GM11168 (cell line): ENCODE measurements at regions not wholly inside any gene's neighbourhood (a gene's known extent, or its start where the extent isn't known, plus 50 kb on each side); places are given as distances from the start of the nearest gene placed in this dataset.
"Not testable (repeated sequence)": the region's sequence is repeated elsewhere in the genome, so short reads cannot be mapped to it uniquely, and the experiment has no call there.

Experiments used
- in situ Hi-C: fragments of 300-500 bp; cut with MboI; formaldehyde crosslinking; loops from one replicate; pipeline ENCODE4 v1.12.0; 2022; ENCODE audit warnings: low sequenced_read_pairs; ENCODE audit not compliant: unreplicated experiment

- in situ Hi-C loops, result no loop called here
These were observed 225.7 kb upstream of the TENT5A start for GRCh38 chr6:81978230-81978629.

DNA sequence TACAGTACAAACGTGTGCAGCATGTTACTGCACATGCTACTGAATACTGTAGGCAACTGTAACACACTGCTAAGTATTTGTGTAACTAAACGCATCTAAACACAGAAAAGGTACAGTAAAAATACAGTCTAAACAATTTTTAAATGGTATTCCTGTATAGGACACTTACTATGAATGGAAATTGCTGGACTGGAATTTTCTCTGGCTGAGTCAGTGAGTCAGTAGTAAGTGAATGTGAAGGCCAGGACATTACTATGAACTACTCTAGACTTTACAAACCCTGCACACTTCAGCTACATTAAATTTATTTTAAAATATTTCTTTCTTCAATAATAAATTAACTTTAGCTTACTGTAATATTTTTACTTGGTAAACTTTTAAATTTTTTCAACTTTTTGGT is 225.0 kb upstream of the TENT5A start:
- in situ Hi-C loops, result no loop called here

DNA sequence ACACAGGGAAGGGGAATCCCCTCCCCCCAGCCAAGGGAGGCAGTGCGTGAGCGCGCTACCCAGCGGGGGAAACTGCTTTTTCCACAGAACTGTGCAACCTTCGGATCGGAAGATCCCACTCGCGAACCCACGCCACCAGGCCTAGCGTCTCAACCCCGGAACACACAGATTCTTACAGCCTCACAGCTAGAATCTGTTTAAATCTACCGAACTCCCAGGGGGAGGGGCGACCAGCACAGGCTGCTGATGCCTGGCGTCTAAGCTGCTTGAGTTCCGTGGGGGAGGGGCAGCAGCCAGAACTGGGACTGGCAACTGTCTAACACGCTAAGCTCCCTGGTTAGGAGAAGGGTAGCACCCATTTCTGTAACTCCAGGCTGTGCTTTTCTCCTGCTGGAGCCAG is 217.3 kb upstream of the TENT5A start:
- in situ Hi-C loops, result no loop called here

DNA sequence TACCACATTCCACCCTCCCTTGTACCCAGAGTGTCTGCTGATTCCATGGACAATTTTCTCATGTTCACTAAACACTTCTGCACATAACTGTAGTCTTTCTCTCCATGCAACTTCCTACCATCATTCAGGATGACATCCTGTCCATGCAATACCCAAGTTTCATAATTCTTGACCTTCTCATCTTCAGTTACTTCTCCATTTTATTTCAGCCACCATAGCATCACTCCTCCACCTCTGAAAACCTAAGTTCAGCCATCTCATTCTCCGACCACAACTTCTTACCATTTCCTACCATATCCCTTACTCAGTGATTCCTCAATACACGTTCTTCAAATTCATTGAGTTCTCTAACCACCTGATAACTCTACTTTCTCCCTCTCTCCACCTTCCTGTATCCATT is 216.5 kb upstream of the TENT5A start:
- in situ Hi-C loops, result no loop called here

DNA sequence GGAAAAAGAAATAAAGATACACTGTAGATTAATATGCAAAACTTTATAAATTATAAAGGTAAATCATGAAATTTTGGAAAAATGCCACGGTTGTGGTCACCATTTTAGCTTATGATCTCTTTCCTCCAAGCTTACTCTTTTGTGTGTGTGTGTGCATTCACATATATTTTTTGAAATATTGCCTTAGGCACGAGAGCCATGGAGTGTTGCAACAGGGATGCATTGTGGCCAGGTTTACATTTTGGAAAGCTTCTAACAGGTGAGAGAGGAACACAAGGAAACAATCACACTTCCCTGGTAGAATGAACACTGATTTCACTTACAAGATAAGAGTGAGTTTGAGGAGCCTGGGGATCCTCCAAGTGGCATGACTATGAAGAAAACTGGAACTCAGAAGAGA is 214.5 kb upstream of the TENT5A start:
- in situ Hi-C loops, result no loop called here

GRCh38 chr6:81962198-81962597 is 209.7 kb upstream of the TENT5A start:
- in situ Hi-C loops, result no loop called here

DNA sequence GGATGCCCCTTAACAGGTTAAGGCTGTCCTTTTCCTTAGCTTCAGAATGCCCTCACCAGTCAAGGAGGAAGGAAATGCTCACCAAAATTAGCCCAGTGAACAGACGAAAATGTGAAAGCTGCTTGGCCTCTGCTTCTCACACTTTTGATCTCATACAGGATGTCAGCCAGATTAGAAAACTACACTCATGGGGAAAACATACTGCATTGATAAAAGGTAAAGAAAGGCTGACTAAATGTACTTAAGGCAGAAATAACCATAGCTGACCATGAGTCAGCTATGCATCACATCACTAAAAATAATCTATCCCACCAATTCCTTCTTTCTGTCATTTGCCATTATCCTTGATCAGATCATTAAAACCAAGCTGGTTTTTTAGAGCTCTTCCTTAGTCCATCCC is 198.4 kb upstream of the TENT5A start:
- in situ Hi-C loops, result no loop called here

- in situ Hi-C loops, result no loop called here
These were observed 196.4 kb upstream of the TENT5A start for GRCh38 chr6:81948861-81949260.

GRCh38 chr6:81948196-81948595 is 195.7 kb upstream of the TENT5A start:
- in situ Hi-C loops, result not testable (repeated sequence)

DNA sequence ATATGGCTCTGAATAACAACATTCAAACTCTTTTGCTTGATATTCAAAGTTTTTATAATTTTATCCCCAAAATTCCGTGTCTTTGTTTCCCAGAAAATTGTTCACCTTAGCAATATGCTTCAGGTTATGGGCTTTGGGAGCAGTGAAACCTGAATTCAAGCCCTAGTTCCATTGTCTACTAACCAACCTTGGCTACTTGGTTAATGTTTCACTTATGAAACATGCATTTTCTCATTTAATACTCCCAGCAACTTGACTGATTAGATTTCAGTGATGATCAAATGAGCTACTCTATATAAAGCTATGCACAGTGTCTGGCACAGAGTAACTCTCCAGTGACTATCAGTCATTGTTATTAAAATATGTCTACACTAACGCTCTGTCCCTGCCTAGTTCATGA is 192.2 kb upstream of the TENT5A start:
- in situ Hi-C loops, result no loop called here

- in situ Hi-C loops, result not testable (repeated sequence)
These were observed 190.4 kb upstream of the TENT5A start for GRCh38 chr6:81942842-81943241.

DNA sequence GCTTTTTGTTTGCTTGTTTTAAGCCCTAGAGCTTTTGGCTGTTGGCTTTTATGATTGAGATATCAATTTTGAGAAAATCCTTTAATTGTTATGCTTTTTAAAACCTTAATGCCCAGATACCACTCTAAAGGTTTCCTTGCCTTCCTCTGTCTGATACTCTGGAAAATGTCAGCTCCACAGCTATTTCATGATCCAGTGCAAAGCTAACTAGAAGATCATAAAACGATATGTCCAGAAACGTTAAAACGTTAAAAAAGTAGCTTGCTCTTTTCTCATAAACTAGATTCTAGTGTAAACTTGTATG is 189.5 kb upstream of the TENT5A start:
- in situ Hi-C loops, result no loop called here

- in situ Hi-C loops, result no loop called here
These were observed 188.0 kb upstream of the TENT5A start for GRCh38 chr6:81940451-81940985.

- in situ Hi-C loops, result no loop called here
These were observed 187.3 kb upstream of the TENT5A start for GRCh38 chr6:81939766-81940165.

GRCh38 chr6:81938991-81939732 is 186.7 kb upstream of the TENT5A start:
- in situ Hi-C loops, result no loop called here

DNA sequence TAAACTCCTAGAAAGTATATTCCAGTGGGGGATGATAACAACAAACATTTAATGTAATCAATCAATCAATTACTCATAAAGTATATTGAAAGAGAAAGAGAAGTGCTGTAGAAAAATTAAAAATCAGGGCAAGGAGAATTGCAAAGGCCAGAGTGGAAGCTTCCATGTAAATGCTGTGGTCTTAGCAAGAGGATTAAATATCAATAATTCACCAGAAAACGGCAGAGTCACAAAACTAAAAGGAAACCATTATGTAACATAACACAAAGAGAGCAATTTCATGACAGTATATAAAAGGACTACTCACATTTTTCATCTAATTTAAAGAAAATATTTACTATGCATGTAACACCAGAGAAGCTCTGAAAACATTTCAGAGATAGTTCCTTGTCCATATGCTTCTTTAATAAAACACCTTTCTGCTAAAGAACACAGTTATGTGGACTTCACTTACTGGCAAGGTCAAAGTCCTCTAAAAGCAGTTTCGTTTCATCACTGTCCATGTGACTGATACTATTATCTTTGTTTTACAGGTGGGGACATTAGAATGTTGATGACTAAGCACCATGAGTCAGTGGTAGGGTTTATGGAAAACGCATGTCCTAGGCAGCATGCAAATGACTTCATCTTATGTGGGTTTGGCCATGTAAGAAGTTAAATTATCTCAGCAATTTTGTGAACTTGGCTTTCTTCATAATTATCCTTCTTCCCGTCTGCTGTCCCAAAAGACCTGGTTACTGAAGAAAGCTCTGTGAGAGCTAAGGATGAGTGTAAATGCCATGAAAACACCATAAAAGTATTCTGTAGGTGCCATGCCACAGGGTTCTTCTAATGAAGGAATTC is 185.8 kb upstream of the TENT5A start:
- in situ Hi-C loops, result no loop called here

DNA sequence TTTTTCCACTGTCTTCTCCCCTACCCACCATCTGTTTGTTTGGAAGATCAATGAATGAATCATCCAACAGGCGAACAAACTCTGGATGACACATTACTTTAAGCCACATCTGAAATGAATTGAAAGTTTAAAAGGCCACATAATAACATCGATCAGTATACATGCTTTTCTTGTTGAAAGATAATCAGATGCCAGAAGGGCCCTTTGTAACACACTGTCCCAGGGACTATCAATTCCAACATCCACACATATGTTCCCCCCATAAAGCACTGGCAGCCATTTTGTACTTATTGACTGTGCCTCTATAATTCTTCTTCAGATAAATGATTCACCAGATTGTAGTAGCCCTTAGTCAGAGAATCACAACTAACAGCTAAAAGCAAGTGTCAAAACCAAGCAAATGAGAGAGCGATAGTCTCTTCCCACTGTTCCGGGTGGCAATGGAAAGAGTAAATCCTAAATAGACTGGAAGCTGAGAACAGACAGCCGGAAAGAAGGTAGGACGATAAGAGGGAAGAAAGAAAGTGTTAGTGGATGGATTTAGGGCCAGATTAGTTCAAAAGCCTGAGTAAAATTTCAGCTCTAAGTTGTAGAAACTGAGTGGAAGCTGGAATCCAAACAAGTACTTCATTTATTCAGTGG is 184.9 kb upstream of the TENT5A start:
- in situ Hi-C loops, result no loop called here

GRCh38 chr6:81934936-81935335 is 182.5 kb upstream of the TENT5A start:
- in situ Hi-C loops, result no loop called here

GRCh38 chr6:81933608-81934051 is 181.1 kb upstream of the TENT5A start:
- in situ Hi-C loops, result no loop called here

GRCh38 chr6:81933089-81933488 is 180.6 kb upstream of the TENT5A start:
- in situ Hi-C loops, result no loop called here

DNA sequence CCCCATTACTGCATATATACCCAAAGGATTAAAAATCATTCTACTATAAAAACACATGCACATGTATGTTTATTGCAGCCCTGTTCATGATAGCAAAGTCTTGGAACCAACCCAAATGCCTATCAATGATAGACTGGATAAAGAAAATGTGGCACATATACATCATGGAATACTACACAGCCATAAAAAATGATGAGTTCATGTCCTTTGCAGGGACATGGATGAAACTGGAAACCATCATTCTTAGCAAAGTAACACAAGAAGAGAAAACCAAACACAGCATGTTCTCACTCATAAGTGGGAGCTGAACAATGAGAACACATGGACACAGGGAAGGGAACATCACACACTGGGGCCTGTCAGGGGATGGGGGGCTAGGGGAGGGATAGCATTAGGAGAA is 180.0 kb upstream of the TENT5A start:
- in situ Hi-C loops, result not testable (repeated sequence)
